ENCODE measurements at regions not wholly inside any gene's neighbourhood (a gene's known extent, or its start where the extent isn't known, plus 50 kb on each side); places are given as distances from the start of the nearest gene placed in this dataset.

DNA sequence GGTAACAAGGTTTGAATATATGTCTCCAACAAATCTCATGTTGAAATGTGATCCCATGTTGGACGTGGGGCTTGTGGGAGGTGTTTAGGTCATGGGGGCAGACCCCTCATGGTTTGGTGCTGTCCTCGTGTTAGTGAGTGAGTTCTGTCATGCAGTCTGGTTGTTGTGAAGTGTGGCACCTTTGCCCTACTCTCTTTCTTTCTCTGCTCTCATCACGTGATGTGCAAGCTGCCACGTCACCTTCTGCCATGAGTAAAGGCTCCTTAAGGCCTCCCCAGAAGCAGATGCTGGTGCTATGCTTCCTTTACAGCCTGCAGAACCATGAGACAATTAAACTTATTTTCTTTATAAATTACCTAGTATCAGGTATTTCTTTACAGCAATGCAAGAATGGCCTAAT lies 218.3 kb downstream of the NXPE2 start:
- TF ChIP-seq CTCF (conservative IDR thresholded peaks at IDR 0.05) (no peak), EZH2 (IDR thresholded peaks at IDR 0.05; ENCODE audit: low read depth) (no peak)

Data from PC-9 (cell line).